GM19395 (cell line): ENCODE measurements at regions not wholly inside any gene's neighbourhood (a gene's known extent, or its start where the extent isn't known, plus 50 kb on each side); places are given as distances from the start of the nearest gene placed in this dataset.
"Not testable (repeated sequence)": the region's sequence is repeated elsewhere in the genome, so short reads cannot be mapped to it uniquely, and the experiment has no call there.

Experiments used
- ATAC-seq: cut with Tn5 transposase; IDR thresholded peaks from one replicate; pipeline ENCODE4 v1.9.1; 2021; ENCODE audit warnings: mild to moderate bottlenecking, moderate library complexity; ENCODE audit not compliant: unreplicated experiment

DNA sequence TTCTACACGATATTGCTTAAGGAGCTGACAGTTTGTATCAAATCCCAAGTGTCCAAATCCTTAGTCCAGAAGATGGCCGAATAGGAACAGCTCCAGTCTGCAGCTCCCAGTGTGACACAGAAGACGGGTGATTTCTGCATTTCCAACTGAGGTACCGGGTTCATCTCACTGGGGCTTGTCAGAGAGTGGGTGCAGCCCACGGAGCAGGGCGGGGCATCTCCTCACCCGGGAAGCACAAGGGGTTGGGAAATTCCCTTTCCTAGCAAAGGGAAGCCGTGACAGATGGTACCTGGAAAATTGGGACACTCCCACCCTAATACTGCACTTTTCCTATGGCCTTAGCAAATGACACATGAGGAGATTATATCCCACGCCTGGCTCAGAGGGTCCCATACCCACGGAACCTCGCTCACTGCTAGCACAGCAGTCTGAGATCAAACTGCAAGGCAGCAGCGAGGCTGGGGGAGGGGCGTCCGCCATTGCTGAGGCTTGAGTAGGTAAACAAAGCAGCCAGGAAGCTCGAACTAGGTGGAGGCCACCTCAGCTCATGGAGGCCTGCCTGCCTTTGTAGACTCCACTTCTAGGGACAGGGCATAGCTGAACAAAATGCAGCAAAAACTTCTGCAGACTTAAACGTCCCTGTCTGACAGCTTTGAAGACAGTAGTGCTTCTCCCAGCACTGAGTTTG lies 162.3 kb upstream of the MAP2 start:
- not testable (repeated sequence) for ATAC-seq

DNA sequence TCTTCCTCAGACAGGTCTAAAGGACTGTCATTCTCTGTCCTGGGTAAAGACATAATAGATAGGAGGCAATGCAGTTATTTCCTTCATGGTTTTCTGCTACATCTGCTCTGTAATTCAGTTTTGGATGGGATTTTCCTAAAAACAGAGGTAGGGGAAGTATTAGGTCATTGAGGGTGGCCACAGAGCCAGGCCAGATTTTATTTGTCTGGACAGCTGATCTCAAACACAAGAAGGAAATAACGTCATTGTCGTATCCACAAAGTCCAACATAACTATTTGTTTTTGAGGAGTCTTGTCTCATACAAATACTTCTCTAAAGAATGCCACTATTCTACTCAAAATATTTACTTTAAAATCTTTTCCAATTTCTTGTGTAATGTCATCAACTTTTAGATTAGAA lies 154.8 kb upstream of the MAP2 start:
- ATAC-seq = no peak

GRCh38 chr2:209276000-209276399 lies 147.8 kb upstream of the MAP2 start:
- ATAC-seq = no peak

DNA sequence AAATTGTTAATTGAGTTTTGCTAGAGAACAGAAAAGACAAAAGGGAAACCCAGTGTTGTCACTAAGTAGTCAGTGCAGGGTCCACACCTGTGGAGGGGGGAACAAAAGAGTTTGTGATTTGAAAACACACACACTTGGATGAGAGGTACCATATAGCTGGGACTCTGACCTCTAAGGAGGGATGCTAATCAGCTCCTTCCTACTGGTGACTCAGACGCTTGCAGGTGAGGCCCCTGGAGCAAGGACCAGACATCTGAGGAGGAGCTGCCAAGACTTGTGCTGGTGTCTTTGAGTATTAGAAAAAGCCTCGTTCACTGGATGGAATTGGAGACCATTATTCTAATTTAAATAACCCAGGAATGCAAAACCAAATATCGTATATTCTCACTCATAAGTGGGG lies 146.4 kb upstream of the MAP2 start:
- no peak for ATAC-seq

GRCh38 chr2:209298601-209299000 lies 125.2 kb upstream of the MAP2 start:
- no peak for ATAC-seq

DNA sequence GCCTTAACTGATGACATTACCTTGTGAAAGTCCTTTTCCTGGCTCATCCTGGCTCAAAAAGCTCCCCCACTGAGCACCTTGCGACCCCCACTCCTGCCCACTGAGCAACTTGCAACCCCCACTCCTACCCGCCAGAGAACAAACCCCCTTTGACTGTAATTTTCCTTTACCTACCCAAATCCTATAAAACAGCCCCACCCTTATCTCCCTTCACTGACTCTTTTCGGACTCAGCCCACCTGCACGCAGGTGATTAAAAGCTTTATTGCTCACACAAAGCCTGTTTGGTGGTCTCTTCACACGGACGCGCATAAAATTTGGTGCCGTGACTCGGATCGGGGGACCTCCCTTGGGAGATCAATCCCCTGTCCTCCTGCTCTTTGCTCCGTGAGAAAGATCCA lies 124.4 kb upstream of the MAP2 start:
- not testable (repeated sequence) for ATAC-seq

GRCh38 chr2:209300766-209301165 lies 123.1 kb upstream of the MAP2 start:
- not testable (repeated sequence) for ATAC-seq

- no peak for ATAC-seq
Measured at GRCh38 chr2:209305026-209305425, 118.8 kb upstream of the MAP2 start.

DNA sequence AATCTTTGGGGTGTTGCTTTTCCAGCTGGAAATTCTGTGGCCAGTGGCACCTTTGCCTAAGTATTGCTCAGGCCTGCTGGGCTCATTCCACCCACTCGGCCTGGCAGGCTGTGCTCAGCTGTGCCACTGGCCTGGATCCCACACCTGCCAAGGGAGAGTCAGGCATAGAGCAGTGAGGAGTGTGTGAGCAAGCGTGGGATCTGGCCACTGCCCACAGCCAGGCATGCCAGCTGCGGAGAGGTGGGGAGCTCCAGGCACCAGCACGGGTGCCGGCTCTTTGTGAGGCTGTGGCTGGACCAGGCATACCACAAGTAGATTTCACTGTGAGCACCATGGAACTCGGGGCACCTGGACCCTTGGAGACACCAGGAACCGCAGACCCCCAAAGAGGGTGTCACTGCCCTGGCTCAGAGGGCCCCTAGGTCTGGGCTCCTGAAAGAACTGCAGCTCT lies 118.1 kb upstream of the MAP2 start:
- ATAC-seq = no peak

GRCh38 chr2:209307161-209308001 lies 116.5 kb upstream of the MAP2 start:
- ATAC-seq = no peak

DNA sequence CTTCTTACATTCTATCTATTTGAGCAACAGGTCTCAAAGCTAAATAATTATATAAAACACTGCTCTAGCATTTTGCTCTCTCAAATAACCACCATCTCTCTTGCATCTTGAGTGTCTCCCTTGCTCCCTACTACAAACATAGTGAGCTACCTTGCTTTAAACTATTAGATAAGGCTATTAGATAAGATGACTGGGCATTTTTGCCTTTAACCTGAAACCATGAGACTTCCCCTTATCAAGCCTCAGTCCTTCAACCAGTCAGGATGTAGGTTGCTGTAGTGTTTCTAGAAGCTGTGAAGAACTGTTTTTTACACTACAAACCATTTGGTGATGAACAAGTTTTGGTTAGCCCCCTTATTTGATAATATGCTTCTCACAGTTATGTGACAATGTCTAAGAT lies 115.4 kb upstream of the MAP2 start:
- ATAC-seq = no peak

DNA sequence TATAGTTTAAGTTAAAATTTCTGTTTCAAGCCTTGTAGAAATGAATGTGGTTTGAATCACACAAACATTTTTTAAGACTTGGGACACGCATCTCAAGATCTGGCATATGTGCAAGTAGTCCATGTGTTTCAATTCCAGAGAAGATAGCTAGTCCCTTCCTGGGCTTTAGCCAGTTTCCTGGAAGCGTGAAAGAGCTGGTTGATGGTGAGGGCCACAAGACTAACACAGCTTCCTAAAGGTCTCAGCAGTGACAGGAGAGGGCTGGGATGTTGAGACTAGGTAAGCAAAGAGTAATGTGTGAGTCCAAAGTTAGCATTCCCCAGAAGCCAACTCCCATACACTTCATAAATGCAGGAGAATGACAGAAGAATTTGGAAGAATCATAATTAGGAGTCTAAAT lies 111.9 kb upstream of the MAP2 start:
- ATAC-seq = no peak

- ATAC-seq = not testable (repeated sequence)
Measured at GRCh38 chr2:209312450-209312849, 111.4 kb upstream of the MAP2 start.

- ATAC-seq = no peak
Measured at GRCh38 chr2:209314653-209315052, 109.2 kb upstream of the MAP2 start.

DNA sequence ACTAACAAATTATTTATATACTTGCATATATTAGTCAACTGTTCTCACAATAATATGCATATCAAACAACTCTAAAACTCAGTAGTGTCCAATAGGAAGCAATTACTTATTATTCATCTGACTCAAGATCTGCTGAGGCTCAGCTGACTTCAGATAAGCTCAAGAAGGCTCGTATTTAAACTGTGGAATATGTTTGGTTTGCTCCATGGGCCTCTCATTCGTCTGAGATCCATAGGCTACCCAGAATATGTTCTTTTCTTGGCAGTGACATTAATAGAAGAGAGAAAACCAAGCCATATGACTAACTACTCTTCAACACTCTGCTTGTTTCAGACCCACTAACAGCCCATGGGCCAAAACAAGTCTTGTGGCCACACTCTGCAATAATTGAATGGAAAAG lies 107.7 kb upstream of the MAP2 start:
- ATAC-seq = no peak

DNA sequence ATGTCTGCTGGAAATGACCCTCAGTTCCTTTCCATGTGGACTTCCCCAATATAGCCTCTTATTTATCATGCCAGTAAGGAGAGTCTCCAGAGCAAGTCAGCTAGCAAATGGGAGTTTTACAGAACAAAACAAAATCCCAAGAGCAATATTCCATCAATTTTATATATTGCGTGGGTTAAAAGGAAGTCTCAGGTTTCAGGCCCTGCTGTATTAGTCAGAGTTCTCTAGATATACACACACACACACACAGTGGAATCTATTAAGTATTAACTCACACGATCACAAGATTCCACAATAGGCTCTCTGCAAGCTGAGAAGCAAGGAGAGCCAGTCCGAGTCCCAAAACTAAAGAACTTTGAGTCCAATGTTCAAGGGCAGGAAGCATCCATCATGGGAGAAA lies 102.8 kb upstream of the MAP2 start:
- no peak for ATAC-seq

- ATAC-seq = no peak
Measured at GRCh38 chr2:209321581-209321980, 102.3 kb upstream of the MAP2 start.

GRCh38 chr2:209322041-209322440 lies 101.8 kb upstream of the MAP2 start:
- ATAC-seq = no peak

- no peak for ATAC-seq
Measured at GRCh38 chr2:209322905-209323512, 100.8 kb upstream of the MAP2 start.

GRCh38 chr2:209323738-209324137 lies 100.1 kb upstream of the MAP2 start:
- no peak for ATAC-seq

DNA sequence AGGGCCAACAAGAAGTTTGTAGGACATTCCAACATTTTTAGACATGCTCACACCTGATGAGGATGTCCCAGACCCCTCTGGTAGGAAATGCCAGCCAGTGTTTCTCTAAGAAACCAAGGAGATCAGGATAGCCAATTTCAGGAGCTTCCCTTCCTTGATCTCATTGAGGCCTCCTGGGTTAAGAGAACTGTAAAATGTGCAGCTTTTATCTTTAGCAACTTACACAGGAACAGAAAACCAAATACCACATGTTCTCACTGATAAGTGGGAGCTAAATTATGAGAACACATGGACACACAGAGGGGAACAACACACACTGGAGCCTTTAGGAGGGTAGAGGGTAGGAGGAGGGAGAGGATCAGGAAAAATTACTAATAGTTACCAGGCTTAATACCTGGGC lies 99.6 kb upstream of the MAP2 start:
- ATAC-seq = no peak

GRCh38 chr2:209331291-209331844 lies 92.5 kb upstream of the MAP2 start:
- ATAC-seq = no peak
